Epidermal melanocyte (primary cell): ENCODE measurements at regions not wholly inside any gene's neighbourhood (a gene's known extent, or its start where the extent isn't known, plus 50 kb on each side); places are given as distances from the start of the nearest gene placed in this dataset.

ENCODE experiments used
- DNase-seq: peaks from one replicate; pipeline ENCODE4 v3.0.0; 2011; ENCODE audit warnings: low spot score; ENCODE audit not compliant: insufficient read length

- DNase-seq = no peak
Observed at GRCh38 chr5:121304838-121305237, 546.8 kb upstream of the FTMT start.

- no peak for DNase-seq
Observed at GRCh38 chr5:121313886-121314285, 537.8 kb upstream of the FTMT start.

- DNase-seq = no peak
Observed at GRCh38 chr5:121315786-121316185, 535.9 kb upstream of the FTMT start.

- DNase-seq = no peak
Observed at GRCh38 chr5:121319292-121319691, 532.4 kb upstream of the FTMT start.

- DNase-seq = no peak
Observed at GRCh38 chr5:121325930-121326329, 525.8 kb upstream of the FTMT start.

- no peak for DNase-seq
Observed at GRCh38 chr5:121350181-121350930, 501.3 kb upstream of the FTMT start.

- no peak for DNase-seq
Observed at GRCh38 chr5:121366515-121366914, 485.2 kb upstream of the FTMT start.

- no peak for DNase-seq
Observed at GRCh38 chr5:121373371-121373770, 478.3 kb upstream of the FTMT start.

GRCh38 chr5:121377461-121377860 is 474.2 kb upstream of the FTMT start:
- no peak for DNase-seq

GRCh38 chr5:121378046-121378445 is 473.6 kb upstream of the FTMT start:
- DNase-seq = no peak

GRCh38 chr5:121378559-121379359 is 472.9 kb upstream of the FTMT start:
- no peak for DNase-seq

GRCh38 chr5:121380066-121380465 is 471.6 kb upstream of the FTMT start:
- DNase-seq = no peak

GRCh38 chr5:121384359-121384758 is 467.3 kb upstream of the FTMT start:
- no peak for DNase-seq

- no peak for DNase-seq
Observed at GRCh38 chr5:121386334-121386733, 465.3 kb upstream of the FTMT start.

GRCh38 chr5:121396716-121397115 is 455.0 kb upstream of the FTMT start:
- no peak for DNase-seq

GRCh38 chr5:121399879-121400278 is 451.8 kb upstream of the FTMT start:
- DNase-seq = no peak

- no peak for DNase-seq
Observed at GRCh38 chr5:121408778-121409177, 442.9 kb upstream of the FTMT start.

- no peak for DNase-seq
Observed at GRCh38 chr5:121415270-121415669, 436.4 kb upstream of the FTMT start.

GRCh38 chr5:121421646-121422045 is 430.0 kb upstream of the FTMT start:
- no peak for DNase-seq

GRCh38 chr5:121424976-121425375 is 426.7 kb upstream of the FTMT start:
- DNase-seq = peak; percentile 34

- DNase-seq = no peak
Observed at GRCh38 chr5:121426153-121426552, 425.5 kb upstream of the FTMT start.

- no peak for DNase-seq
Observed at GRCh38 chr5:121429761-121430160, 421.9 kb upstream of the FTMT start.

- no peak for DNase-seq
Observed at GRCh38 chr5:121430538-121430937, 421.1 kb upstream of the FTMT start.
